ENCODE measurements at regions not wholly inside any gene's neighbourhood (a gene's known extent, or its start where the extent isn't known, plus 50 kb on each side); places are given as distances from the start of the nearest gene placed in this dataset.

DNA sequence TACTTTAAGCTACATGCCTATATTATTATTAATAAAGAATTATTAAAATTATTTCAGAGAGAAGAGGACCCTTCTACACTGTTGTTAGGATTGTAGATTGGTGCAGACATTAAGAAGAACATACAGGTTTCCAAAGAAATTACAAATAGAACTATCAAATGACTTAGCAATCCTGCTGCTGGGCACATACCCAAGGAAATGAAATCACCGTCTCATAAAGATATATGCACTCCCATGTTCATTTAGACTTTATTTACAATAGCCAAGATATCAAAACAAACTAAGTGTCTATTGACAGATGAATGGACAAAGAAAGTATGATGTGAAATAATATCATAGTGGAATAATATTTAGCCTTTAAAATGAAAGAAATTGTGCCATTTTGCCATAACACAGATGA lies 687.7 kb upstream of the POU3F2 start:
- H3F3A ChIP-seq (replicated peaks; ENCODE audit: insufficient read depth) = no peaks in the 10 kb centered on the region
- no peaks in the 10 kb centered on the region for H3K79me2 ChIP-seq (ENCODE audit: insufficient read depth)
- no peaks in the 10 kb centered on the region for H3K9me3 ChIP-seq
- CTCF ChIA-PET = interaction anchor here (0.6 kb wide), 1 partner anchor 393 kb away, joined by 3 read pairs; no protein-coding TSS in a partner anchor
- no peak overlapping the region for H3K4me3 ChIP-seq (ENCODE audit: low read depth in 2 of 2, low read length in 1 of 2)
- no peaks in the 10 kb centered on the region for H4K20me1 ChIP-seq (ENCODE audit: insufficient read depth)
- DNase-seq = no peak
- H3K9ac ChIP-seq = no peak overlapping the region
- H3K9me2 ChIP-seq = no peaks in the 10 kb centered on the region; the same call in 1 of the 2 replicates
- TF ChIP-seq EZH2phosphoT487 (IDR thresholded peaks at IDR 0.05; ENCODE audit: borderline replicate concordance, low read depth) (no peak), RCOR1 (IDR thresholded peaks at IDR 0.05; ENCODE audit: low read length) (no peak), POLR2AphosphoS5 (IDR thresholded peaks at IDR 0.05; ENCODE audit: low read depth, low read length) (no peak), CHD2 (IDR thresholded peaks at IDR 0.05; ENCODE audit: low read length, partially characterized antibody) (no peak), FOXM1 (IDR thresholded peaks at IDR 0.05; ENCODE audit: low read depth) (no peak), EP300 (IDR thresholded peaks at IDR 0.05; ENCODE audit: borderline replicate concordance in 1 of 2, low read depth in 1 of 2, low read length in 1 of 2) (no peak), TAF1 (IDR thresholded peaks at IDR 0.05; ENCODE audit: borderline replicate concordance, low read depth, low read length) (no peak), SIN3A (IDR thresholded peaks at IDR 0.05; ENCODE audit: borderline replicate concordance, low read depth, low read length) (no peak), GATA2 (CRISPR knock-in tag; IDR thresholded peaks at IDR 0.05) (no peak), CTCF (IDR thresholded peaks at IDR 0.05) (no peak), RXRA (IDR thresholded peaks at IDR 0.05; ENCODE audit: borderline replicate concordance, low read depth) (no peak), MXI1 (IDR thresholded peaks at IDR 0.05; ENCODE audit: low read depth, low read length) (no peak), FOSL2 (IDR thresholded peaks at IDR 0.05; ENCODE audit: borderline replicate concordance, low read depth) (no peak)
- TF ChIP-seq, protein P1, sequence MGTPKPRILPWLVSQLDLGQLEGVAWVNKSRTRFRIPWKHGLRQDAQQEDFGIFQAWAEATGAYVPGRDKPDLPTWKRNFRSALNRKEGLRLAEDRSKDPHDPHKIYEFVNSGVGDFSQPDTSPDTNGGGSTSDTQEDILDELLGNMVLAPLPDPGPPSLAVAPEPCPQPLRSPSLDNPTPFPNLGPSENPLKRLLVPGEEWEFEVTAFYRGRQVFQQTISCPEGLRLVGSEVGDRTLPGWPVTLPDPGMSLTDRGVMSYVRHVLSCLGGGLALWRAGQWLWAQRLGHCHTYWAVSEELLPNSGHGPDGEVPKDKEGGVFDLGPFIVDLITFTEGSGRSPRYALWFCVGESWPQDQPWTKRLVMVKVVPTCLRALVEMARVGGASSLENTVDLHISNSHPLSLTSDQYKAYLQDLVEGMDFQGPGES (IDR thresholded peaks at IDR 0.05; ENCODE audit: low read depth, low read length) = no peak
- no peaks in the 10 kb centered on the region for H3K4me1 ChIP-seq (ENCODE audit: control insufficient read depth in 1 of 2, insufficient read depth in 2 of 2, low read depth in 1 of 2, low read length in 1 of 2)
- 56% methylated on average over 1 of the region's 1 CpG for WGBS (ENCODE audit: low lambda C conversion rate)
- no peak overlapping the region for H2AFZ ChIP-seq (ENCODE audit: low read depth)
- H3K4me2 ChIP-seq = no peak overlapping the region
- no peaks in the 10 kb centered on the region for H3K36me3 ChIP-seq (replicated peaks in 1 of 2; ENCODE audit: control insufficient read depth in 1 of 2, insufficient read depth in 2 of 2, low read length in 1 of 2)
- no peaks in the 10 kb centered on the region for H3K27me3 ChIP-seq (ENCODE audit: insufficient read depth)
- no peak overlapping the region for H3K27ac ChIP-seq (ENCODE audit: low read depth in 2 of 2, low read length in 1 of 2)
- POLR2A ChIA-PET = no interaction called here

DNA sequence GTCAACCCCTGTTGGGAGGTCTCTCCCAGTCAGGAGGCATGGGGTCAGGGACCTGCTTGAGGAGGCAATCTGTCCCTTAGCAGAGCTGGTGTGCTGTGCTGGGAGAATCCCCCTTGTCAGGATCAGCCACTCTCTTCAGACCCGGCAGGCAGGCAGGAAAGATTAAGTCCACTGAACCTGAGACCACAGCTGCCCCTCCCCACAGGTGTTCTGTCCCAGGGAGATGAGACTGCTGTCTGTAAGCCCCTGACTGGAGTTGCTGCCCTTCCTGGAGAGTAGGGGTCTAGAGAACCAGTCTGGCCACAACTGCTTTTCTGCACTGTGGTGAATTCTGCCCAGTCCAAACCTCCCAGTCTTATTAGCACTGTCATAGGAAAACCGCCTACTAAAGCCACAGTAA lies 677.8 kb upstream of the POU3F2 start:
- no peaks in the 10 kb centered on the region for H3K36me3 ChIP-seq (replicated peaks in 1 of 2; ENCODE audit: control insufficient read depth in 1 of 2, insufficient read depth in 2 of 2, low read length in 1 of 2)
- no peaks in the 10 kb centered on the region for H3K27me3 ChIP-seq (ENCODE audit: insufficient read depth)
- no peak overlapping the region for H2AFZ ChIP-seq (ENCODE audit: low read depth)
- CTCF ChIA-PET = no interaction called here
- POLR2A ChIA-PET = no interaction called here
- no peaks in the 10 kb centered on the region for H3K9me3 ChIP-seq
- TF ChIP-seq POLR2AphosphoS5 (IDR thresholded peaks at IDR 0.05; ENCODE audit: low read depth, low read length) = no peak
- no peak for TF ChIP-seq CHD2 (IDR thresholded peaks at IDR 0.05; ENCODE audit: low read length, partially characterized antibody)
- DNase-seq = no peak
- no peaks in the 10 kb centered on the region for H3K79me2 ChIP-seq (ENCODE audit: insufficient read depth)
- H3K9ac ChIP-seq = no peak overlapping the region
- H4K20me1 ChIP-seq (ENCODE audit: insufficient read depth) = no peaks in the 10 kb centered on the region
- H3K4me2 ChIP-seq = no peak overlapping the region
- no peak overlapping the region for H3K4me3 ChIP-seq (ENCODE audit: low read depth in 2 of 2, low read length in 1 of 2)
- no peaks in the 10 kb centered on the region for H3K4me1 ChIP-seq (ENCODE audit: control insufficient read depth in 1 of 2, insufficient read depth in 2 of 2, low read depth in 1 of 2, low read length in 1 of 2)
- no peaks in the 10 kb centered on the region for H3K9me2 ChIP-seq
- no peaks in the 10 kb centered on the region for H3F3A ChIP-seq (replicated peaks; ENCODE audit: insufficient read depth)
- 50% methylated on average over 1 of the region's 2 CpGs for WGBS (ENCODE audit: low lambda C conversion rate)
- no peak overlapping the region for H3K27ac ChIP-seq (ENCODE audit: low read depth in 2 of 2, low read length in 1 of 2)
